Astrocyte (in vitro differentiated cells and primary cell): ENCODE measurements at regions not wholly inside any gene's neighbourhood (a gene's known extent, or its start where the extent isn't known, plus 50 kb on each side); places are given as distances from the start of the nearest gene placed in this dataset.

Experiments
- DNase-seq: peaks from one replicate; pipeline ENCODE4 v3.0.0-alpha.2; 2010; ENCODE audit warnings: low read depth
- FAIRE-seq: peaks from 2 replicates; lab custom pipeline; 2011; peaks lifted over from hg19 to GRCh38; lab: Jason Lieb, UNC
- H2AFZ ChIP-seq: 2 replicates; pipeline ENCODE4 v1.6.0; 2012; ENCODE audit warnings: low read depth, low read length, inconsistent platforms
- H3K27ac ChIP-seq: 2 replicates; pipeline ENCODE4 v1.5.1; 2011; ENCODE audit warnings: low read depth, low read length, inconsistent platforms
- H3K27me3 ChIP-seq: 2 replicates; pipeline ENCODE4 v1.6.0; 2011; ENCODE audit warnings: low read length, inconsistent platforms; ENCODE audit not compliant: insufficient read depth
- H3K36me3 ChIP-seq: 2 replicates; pipeline ENCODE4 v1.5.1; 2011; ENCODE audit warnings: low read length, inconsistent platforms; ENCODE audit not compliant: insufficient read depth
- H3K4me1 ChIP-seq: 2 replicates; pipeline ENCODE4 v1.5.1; 2011; ENCODE audit warnings: low read length, inconsistent platforms; ENCODE audit not compliant: insufficient read depth
- H3K4me2 ChIP-seq: 2 replicates; pipeline ENCODE4 v1.6.0; 2012; ENCODE audit warnings: low read length, inconsistent platforms
- H3K4me3 ChIP-seq: 2 replicates; pipeline ENCODE4 v1.5.1; 2011; ENCODE audit warnings: low read depth, mild to moderate bottlenecking, low read length, inconsistent platforms; ENCODE audit not compliant: insufficient read depth
- H3K79me2 ChIP-seq: 2 replicates; pipeline ENCODE4 v1.6.0; 2012; ENCODE audit warnings: mild to moderate bottlenecking, low read length, inconsistent platforms; ENCODE audit not compliant: insufficient read depth
- H3K9ac ChIP-seq: 2 replicates; pipeline ENCODE4 v1.6.0; 2012; ENCODE audit warnings: mild to moderate bottlenecking, low read length, inconsistent platforms
- H3K9me3 ChIP-seq: 2 replicates; pipeline ENCODE4 v1.5.1; 2012; ENCODE audit warnings: low read depth, mild to moderate bottlenecking, low read length, inconsistent platforms; ENCODE audit not compliant: insufficient read depth
- H4K20me1 ChIP-seq: 2 replicates; pipeline ENCODE4 v1.6.0; 2012; ENCODE audit warnings: low read length, inconsistent platforms; ENCODE audit not compliant: insufficient read depth
- H3K27ac Mint-ChIP-seq: one replicate; pipeline ENCODE4 v1.8.0; 2021; ENCODE audit warnings: mild to moderate bottlenecking, mixed read lengths; ENCODE audit not compliant: unreplicated experiment
- H3K27me3 Mint-ChIP-seq: one replicate; pipeline ENCODE4 v1.8.0; 2021; ENCODE audit warnings: low read depth, mixed read lengths; ENCODE audit not compliant: unreplicated experiment
- H3K36me3 Mint-ChIP-seq: one replicate; pipeline ENCODE4 v1.8.0; 2021; ENCODE audit warnings: low read depth, mixed read lengths; ENCODE audit not compliant: unreplicated experiment
- H3K4me1 Mint-ChIP-seq: one replicate; pipeline ENCODE4 v1.8.0; 2021; ENCODE audit warnings: low read depth, mixed read lengths; ENCODE audit not compliant: unreplicated experiment
- H3K4me3 Mint-ChIP-seq: one replicate; pipeline ENCODE4 v1.8.0; 2021; ENCODE audit warnings: mild to moderate bottlenecking, moderate library complexity, mixed read lengths; ENCODE audit not compliant: unreplicated experiment
- H3K9me3 Mint-ChIP-seq: one replicate; pipeline ENCODE4 v1.8.0; 2021; ENCODE audit warnings: mild to moderate bottlenecking, mixed read lengths; ENCODE audit not compliant: unreplicated experiment
- CTCF ChIP-seq: IDR thresholded peaks from 2 replicates; pipeline ENCODE4 v1.5.1; 2011; ENCODE audit warnings: low read depth, mild to moderate bottlenecking, inconsistent platforms, low read length, moderate library complexity; ENCODE audit not compliant: insufficient read depth
- EZH2 ChIP-seq: IDR thresholded peaks from 2 replicates; pipeline ENCODE4 v1.6.1; 2012; ENCODE audit warnings: mild to moderate bottlenecking, low read length, inconsistent platforms; ENCODE audit not compliant: insufficient read depth

GRCh38 chr4:148965080-148965479 is 522.9 kb upstream of the NR3C2 start:
- Mint-ChIP-seq H3K9me3 (no peaks in the 10 kb centered on the region), H3K4me3 (no peak overlapping the region), H3K36me3 (no peaks in the 10 kb centered on the region), H3K27me3 (no peaks in the 10 kb centered on the region), H3K4me1 (no peaks in the 10 kb centered on the region), H3K27ac (no peak overlapping the region)
- Histone ChIP-seq H4K20me1 (no peaks in the 10 kb centered on the region), H2AFZ (no peak overlapping the region), H3K79me2 (no peaks in the 10 kb centered on the region), H3K9ac (no peak overlapping the region), H3K4me3 (no peak overlapping the region), H3K27ac (no peak overlapping the region), H3K36me3 (no peaks in the 10 kb centered on the region), H3K4me1 (peaks cover 5% of the 10 kb centered on the region), H3K4me2 (no peak overlapping the region), H3K9me3 (no peaks in the 10 kb centered on the region), H3K27me3 (no peaks in the 10 kb centered on the region)
- TF ChIP-seq EZH2 (no peak), CTCF (no peak)
- FAIRE-seq (no peak), DNase-seq (no peak)

- peaks cover 5% of the 10 kb centered on the region for H3K4me1 ChIP-seq
- H4K20me1 ChIP-seq: no peaks in the 10 kb centered on the region
Observed at GRCh38 chr4:148964456-148964855, 522.2 kb upstream of the NR3C2 start.

More at GRCh38 chr4:148964456-148964855, 522.2 kb upstream of the NR3C2 start:
- Histone ChIP-seq H3K4me2 (no peak overlapping the region), H3K36me3 (no peaks in the 10 kb centered on the region), H3K4me3 (no peak overlapping the region), H3K9ac (no peak overlapping the region), H2AFZ (no peak overlapping the region), H3K9me3 (no peaks in the 10 kb centered on the region), H3K27me3 (no peaks in the 10 kb centered on the region), H3K27ac (no peak overlapping the region), H3K79me2 (no peaks in the 10 kb centered on the region)
- Mint-ChIP-seq H3K9me3 (no peaks in the 10 kb centered on the region), H3K27me3 (no peaks in the 10 kb centered on the region), H3K36me3 (no peaks in the 10 kb centered on the region), H3K27ac (no peak overlapping the region), H3K4me3 (no peak overlapping the region), H3K4me1 (no peaks in the 10 kb centered on the region)
- DNase-seq (no peak), FAIRE-seq (no peak)
- TF ChIP-seq CTCF (no peak), EZH2 (no peak)
